Astrocyte of the spinal cord (primary cell): ENCODE measurements at regions not wholly inside any gene's neighbourhood (a gene's known extent, or its start where the extent isn't known, plus 50 kb on each side); places are given as distances from the start of the nearest gene placed in this dataset.

ENCODE experiments used
- DNase-seq: peaks from one replicate; pipeline ENCODE4 v3.0.0; 2011; ENCODE audit warnings: low read depth, low spot score
- H3K4me3 ChIP-seq: 2 replicates; pipeline ENCODE4 v1.5.1; 2011; ENCODE audit warnings: low read depth, mild to moderate bottlenecking, low read length, moderate library complexity
- CTCF ChIP-seq: IDR thresholded peaks from 2 replicates; pipeline ENCODE4 v1.5.1; 2012; ENCODE audit warnings: low read depth, mild to moderate bottlenecking, low read length, inconsistent platforms
- in situ Hi-C: cut with HindIII; loops from 2 replicates; pipeline ENCODE4 v1.10.0; 2017; ENCODE audit warnings: low sequenced_read_pairs

GRCh38 chr6:1126036-1126435, 185.9 kb upstream of the FOXQ1 start:
- no peak for TF ChIP-seq CTCF
- in situ Hi-C loops = no loop called here
- no peak for DNase-seq
- no peak overlapping the region for H3K4me3 ChIP-seq

GRCh38 chr6:1125297-1125696, 186.6 kb upstream of the FOXQ1 start:
- in situ Hi-C loops = no loop called here
- no peak for TF ChIP-seq CTCF
- H3K4me3 ChIP-seq = no peak overlapping the region
- DNase-seq = no peak

- DNase-seq = no peak
- no peak for TF ChIP-seq CTCF
- H3K4me3 ChIP-seq = no peak overlapping the region
- in situ Hi-C loops = no loop called here
These were observed 187.0 kb upstream of the FOXQ1 start for GRCh38 chr6:1124885-1125284.

GRCh38 chr6:1123386-1124375, 188.2 kb upstream of the FOXQ1 start:
- H3K4me3 ChIP-seq = no peak overlapping the region
- no peak for DNase-seq
- in situ Hi-C loops = no loop called here
- no peak for TF ChIP-seq CTCF

GRCh38 chr6:1122083-1122482, 189.8 kb upstream of the FOXQ1 start:
- no peak for DNase-seq
- TF ChIP-seq CTCF = no peak
- in situ Hi-C loops = no loop called here

GRCh38 chr6:1118287-1118647, 193.6 kb upstream of the FOXQ1 start:
- no peak for TF ChIP-seq CTCF
- in situ Hi-C loops = no loop called here
- no peak for DNase-seq
- no peak overlapping the region for H3K4me3 ChIP-seq

More at GRCh38 chr6:1122083-1122482, 189.8 kb upstream of the FOXQ1 start:
- no peak overlapping the region for H3K4me3 ChIP-seq
